Mesenchymal stem cell (in vitro differentiated cells and primary cell): ENCODE measurements at regions not wholly inside any gene's neighbourhood (a gene's known extent, or its start where the extent isn't known, plus 50 kb on each side); places are given as distances from the start of the nearest gene placed in this dataset.

ENCODE experiments used
- DNase-seq: peaks from one replicate; pipeline ENCODE4 v3.0.0-alpha.2; 2013
- H2AFZ ChIP-seq: one replicate; pipeline ENCODE4 v1.6.1; 2013; ENCODE audit warnings: low read depth, mild to moderate bottlenecking, control low read depth, inconsistent platforms, low read length, moderate library complexity
- H2AK5ac ChIP-seq: 2 replicates; pipeline ENCODE4 v1.6.1; 2013; ENCODE audit warnings: low read length, moderate library complexity, mild to moderate bottlenecking, inconsistent platforms; ENCODE audit not compliant: severe bottlenecking
- H2BK120ac ChIP-seq: one replicate; pipeline ENCODE4 v1.6.1; 2013; ENCODE audit warnings: low read depth, mild to moderate bottlenecking, inconsistent platforms, low read length, moderate library complexity
- H2BK12ac ChIP-seq, 2 experiments: one replicate each; pipeline ENCODE4 v1.6.1; 2013; ENCODE audit warnings: inconsistent platforms in 2 of 2, low read length in 2 of 2, mild to moderate bottlenecking in 2 of 2, moderate library complexity in 2 of 2, control low read depth in 1 of 2
- H2BK15ac ChIP-seq: one replicate; pipeline ENCODE4 v1.6.1; 2013; ENCODE audit warnings: mild to moderate bottlenecking, low read depth, inconsistent platforms; ENCODE audit not compliant: poor library complexity, severe bottlenecking
- H2BK5ac ChIP-seq: 2 replicates; pipeline ENCODE4 v1.6.1; 2013; ENCODE audit warnings: low read depth, mild to moderate bottlenecking, low read length, control low read depth, inconsistent platforms; ENCODE audit not compliant: poor library complexity, severe bottlenecking
- H3K14ac ChIP-seq, 2 experiments: one replicate each; pipeline ENCODE4 v1.6.1; 2013; ENCODE audit warnings: inconsistent platforms in 2 of 2, low read length in 2 of 2, control low read depth in 1 of 2, mild to moderate bottlenecking in 1 of 2, moderate library complexity in 1 of 2
- H3K18ac ChIP-seq, 2 experiments: one replicate each; pipeline ENCODE4 v1.6.1; 2013; ENCODE audit warnings: inconsistent platforms in 2 of 2, low read length in 2 of 2, control low read depth in 1 of 2, low read depth in 1 of 2, mild to moderate bottlenecking in 1 of 2
- H3K23ac ChIP-seq, 2 experiments: one replicate each; pipeline ENCODE4 v1.6.1; 2013; ENCODE audit warnings: inconsistent platforms in 2 of 2, low read length in 2 of 2, mild to moderate bottlenecking in 2 of 2, moderate library complexity in 2 of 2, control low read depth in 1 of 2
- H3K27ac ChIP-seq: 2 replicates; pipeline ENCODE4 v1.5.1; 2013; ENCODE audit warnings: mild to moderate bottlenecking, moderate library complexity, low read length, control low read depth, inconsistent platforms; ENCODE audit not compliant: poor library complexity, severe bottlenecking
- H3K27me3 ChIP-seq, 2 experiments: 2 replicates each; pipeline versions ENCODE4 v1.6.1 to v1.7.0; 2013; ENCODE audit warnings: low read length in 2 of 2, mild to moderate bottlenecking in 2 of 2, moderate library complexity in 2 of 2, control low read depth in 1 of 2, inconsistent platforms in 1 of 2; ENCODE audit not compliant: control insufficient read depth in 1 of 2, insufficient read depth in 1 of 2
- H3K36me3 ChIP-seq, 2 experiments: 2 replicates each; pipeline versions ENCODE4 v1.6.1 to v1.7.0; 2013; ENCODE audit warnings: low read length in 2 of 2, control low read depth in 1 of 2, inconsistent platforms in 1 of 2, low read depth in 1 of 2, mild to moderate bottlenecking in 1 of 2; ENCODE audit not compliant: insufficient read depth in 2 of 2, control insufficient read depth in 1 of 2
- H3K4ac ChIP-seq, 2 experiments: one replicate each; pipeline ENCODE4 v1.6.1; 2013; ENCODE audit warnings: inconsistent platforms in 2 of 2, low read length in 2 of 2, mild to moderate bottlenecking in 2 of 2, moderate library complexity in 2 of 2, control low read depth in 1 of 2, low read depth in 1 of 2
- H3K4me1 ChIP-seq: 2 replicates; pipeline ENCODE4 v1.6.1; 2013; ENCODE audit warnings: low read depth, low read length, control low read depth; ENCODE audit not compliant: control insufficient read depth, insufficient read depth
- H3K4me2 ChIP-seq: 2 replicates; pipeline ENCODE4 v1.6.1; 2013; ENCODE audit warnings: low read length, mild to moderate bottlenecking, inconsistent platforms; ENCODE audit not compliant: poor library complexity, severe bottlenecking
- H3K4me3 ChIP-seq, 2 experiments: 2 replicates each; pipeline versions ENCODE4 v1.5.1 to v1.7.0; 2013; ENCODE audit warnings: low read length in 2 of 2, mild to moderate bottlenecking in 2 of 2, control low read depth in 1 of 2, low read depth in 1 of 2; ENCODE audit not compliant: insufficient read depth in 1 of 2
- H3K79me1 ChIP-seq: replicated peaks from 2 replicates; pipeline ENCODE4 v1.6.1; 2013; ENCODE audit warnings: mild to moderate bottlenecking, control low read depth, low read length, inconsistent platforms; ENCODE audit not compliant: poor library complexity, severe bottlenecking
- H3K9ac ChIP-seq: 2 replicates; pipeline ENCODE4 v1.7.0; 2013; ENCODE audit warnings: mild to moderate bottlenecking, low read length, moderate library complexity
- H3K9me3 ChIP-seq: 2 replicates; pipeline ENCODE4 v1.7.0; 2013; ENCODE audit warnings: mild to moderate bottlenecking, low read length; ENCODE audit not compliant: control insufficient read depth
- H4K8ac ChIP-seq: one replicate; pipeline ENCODE4 v1.6.1; 2013; ENCODE audit warnings: inconsistent platforms, mild to moderate bottlenecking, low read length, moderate library complexity
- H4K91ac ChIP-seq: one replicate; pipeline ENCODE4 v1.6.1; 2013; ENCODE audit warnings: mild to moderate bottlenecking, low read length, inconsistent platforms
- WGBS: methylation state at CpG from one replicate; pipeline ENCODE4 v1.1.7; 2013; ENCODE audit warnings: mixed read lengths; 5-methylcytosine and 5-hydroxymethylcytosine counted together

DNA sequence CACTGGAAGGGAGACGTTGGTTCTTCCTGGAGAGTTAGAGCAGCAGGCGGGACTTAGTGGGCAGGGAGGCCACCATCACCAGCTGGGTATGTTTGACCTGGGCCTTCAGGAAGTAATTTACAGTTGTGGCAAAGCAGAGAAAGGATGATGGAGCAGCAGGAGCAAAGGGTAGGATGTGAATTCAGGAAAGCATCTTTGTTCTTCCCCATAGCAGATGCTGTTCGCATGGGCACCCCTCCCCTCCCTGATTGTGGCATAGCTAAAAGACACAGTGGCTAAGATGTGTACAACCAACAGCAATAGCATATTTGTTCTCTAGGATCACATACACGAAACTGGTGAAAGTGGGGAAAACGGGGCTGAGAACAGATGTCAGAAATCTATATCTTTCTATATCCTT, 56.3 kb upstream of the ITPRID1 start:
- no peak overlapping the region for H2AK5ac ChIP-seq
- H3K36me3 ChIP-seq, result no peaks in the 10 kb centered on the region
- H2BK5ac ChIP-seq, result no peak overlapping the region
- no peak overlapping the region for H3K4me2 ChIP-seq
- no peak overlapping the region for H3K9ac ChIP-seq
- H3K9me3 ChIP-seq, result no peaks in the 10 kb centered on the region
- H3K23ac ChIP-seq, result no peak overlapping the region
- H2BK120ac ChIP-seq, result no peak overlapping the region
- no peak overlapping the region for H2BK15ac ChIP-seq
- H2BK12ac ChIP-seq, result no peak overlapping the region
- no peak overlapping the region for H3K4me3 ChIP-seq
- DNase-seq, result no peak
- H3K4ac ChIP-seq, result no peak overlapping the region
- H2AFZ ChIP-seq, result no peak overlapping the region
- no peak overlapping the region for H3K18ac ChIP-seq
- H3K27me3 ChIP-seq, result peaks cover 0 to 6% of the 10 kb centered on the region in 2 experiments
- WGBS, result 55% methylated on average over 2 of the region's 5 CpGs
- H3K79me1 ChIP-seq, result no peaks in the 10 kb centered on the region
- H4K8ac ChIP-seq, result no peak overlapping the region
- no peaks in the 10 kb centered on the region for H3K4me1 ChIP-seq
- no peak overlapping the region for H4K91ac ChIP-seq
- no peak overlapping the region for H3K27ac ChIP-seq
- H3K14ac ChIP-seq, result no peak overlapping the region

DNA sequence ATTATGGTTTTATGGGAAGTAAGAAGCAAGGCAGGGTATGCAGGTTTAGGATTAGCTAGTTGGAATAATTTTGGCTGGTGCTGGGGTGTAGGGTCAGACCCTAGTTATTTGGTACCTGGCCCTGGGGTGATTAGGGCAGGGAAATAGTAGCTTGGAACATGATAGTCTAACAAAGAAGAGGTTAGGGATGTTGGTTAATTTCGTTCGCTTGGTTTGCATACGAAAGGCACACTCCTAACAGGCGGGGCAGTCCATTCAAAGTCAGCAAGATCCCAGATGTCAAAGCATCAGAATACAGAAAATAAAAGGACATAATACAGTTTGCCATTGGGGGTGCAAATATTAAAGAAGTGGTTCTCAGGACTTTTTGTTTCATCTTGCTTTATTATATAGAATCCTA, 55.7 kb upstream of the ITPRID1 start:
- Histone ChIP-seq H3K9me3 (no peaks in the 10 kb centered on the region), H3K4me2 (no peak overlapping the region), H3K79me1 (no peaks in the 10 kb centered on the region), H4K91ac (no peak overlapping the region), H2BK12ac (no peak overlapping the region), H3K9ac (no peak overlapping the region), H3K18ac (no peak overlapping the region), H3K4ac (no peak overlapping the region), H2BK15ac (no peak overlapping the region), H3K27me3 (peaks cover 0 to 5% of the 10 kb centered on the region in 2 experiments), H4K8ac (no peak overlapping the region), H2AFZ (no peak overlapping the region), H3K4me1 (no peaks in the 10 kb centered on the region), H3K4me3 (no peak overlapping the region), H3K36me3 (no peaks in the 10 kb centered on the region), H2AK5ac (no peak overlapping the region), H3K14ac (no peak overlapping the region), H3K23ac (no peak overlapping the region), H2BK5ac (no peak overlapping the region), H3K27ac (no peak overlapping the region), H2BK120ac (no peak overlapping the region)
- 72% methylated on average over 3 of the region's 4 CpGs for WGBS
- DNase-seq, result no peak

DNA sequence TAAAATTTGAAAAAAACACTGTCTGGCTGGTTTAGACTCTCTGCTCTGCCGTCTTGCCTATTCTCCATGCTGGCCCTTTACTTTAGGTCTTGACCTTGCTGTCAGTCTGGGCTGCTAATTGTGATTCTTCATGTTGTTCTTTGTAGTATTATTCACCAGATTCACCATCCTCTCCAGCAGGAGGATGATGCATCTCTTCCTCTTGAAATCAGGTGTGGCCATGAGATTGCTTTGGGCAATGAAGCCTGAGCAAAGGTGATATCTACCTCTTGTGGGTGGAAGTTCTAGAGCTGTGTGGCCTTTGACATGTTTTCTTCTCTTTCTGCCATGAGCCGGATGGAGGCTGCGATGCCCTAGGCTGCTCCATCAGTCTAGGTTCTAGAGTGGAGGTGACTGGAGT, 51.3 kb upstream of the ITPRID1 start:
- H3K36me3 ChIP-seq, result no peaks in the 10 kb centered on the region
- H3K79me1 ChIP-seq, result no peaks in the 10 kb centered on the region
- H2BK12ac ChIP-seq, result no peak overlapping the region
- no peak overlapping the region for H2BK120ac ChIP-seq
- H2BK5ac ChIP-seq, result no peak overlapping the region
- H3K4me2 ChIP-seq, result no peak overlapping the region
- H3K9ac ChIP-seq, result no peak overlapping the region
- no peak for DNase-seq
- no peak overlapping the region for H2AFZ ChIP-seq
- H2AK5ac ChIP-seq, result no peak overlapping the region
- H4K8ac ChIP-seq, result no peak overlapping the region
- H3K18ac ChIP-seq, result no peak overlapping the region
- H3K4me3 ChIP-seq, result no peak overlapping the region
- H3K27ac ChIP-seq, result no peak overlapping the region
- H3K4me1 ChIP-seq, result no peaks in the 10 kb centered on the region
- H3K9me3 ChIP-seq, result no peaks in the 10 kb centered on the region
- peaks cover 7 to 8% of the 10 kb centered on the region in 2 experiments for H3K27me3 ChIP-seq
- no peak overlapping the region for H2BK15ac ChIP-seq
- H3K14ac ChIP-seq, result no peak overlapping the region
- H3K4ac ChIP-seq, result no peak overlapping the region
- no peak overlapping the region for H4K91ac ChIP-seq
- WGBS, result 94% methylated on average over 3 of the region's 3 CpGs
- H3K23ac ChIP-seq, result no peak overlapping the region
